ENCODE measurements at regions not wholly inside any gene's neighbourhood (a gene's known extent, or its start where the extent isn't known, plus 50 kb on each side); places are given as distances from the start of the nearest gene placed in this dataset.

- TF ChIP-seq CTCF (IDR thresholded peaks at IDR 0.05; ENCODE audit: poor library complexity) (no peak), EZH2 (IDR thresholded peaks at IDR 0.05; ENCODE audit: borderline replicate concordance) (no peak)
Measured at GRCh38 chr9:107738789-107739188, 249.2 kb upstream of the KLF4 start.
